ENCODE measurements at regions not wholly inside any gene's neighbourhood (a gene's known extent, or its start where the extent isn't known, plus 50 kb on each side); places are given as distances from the start of the nearest gene placed in this dataset.

DNA sequence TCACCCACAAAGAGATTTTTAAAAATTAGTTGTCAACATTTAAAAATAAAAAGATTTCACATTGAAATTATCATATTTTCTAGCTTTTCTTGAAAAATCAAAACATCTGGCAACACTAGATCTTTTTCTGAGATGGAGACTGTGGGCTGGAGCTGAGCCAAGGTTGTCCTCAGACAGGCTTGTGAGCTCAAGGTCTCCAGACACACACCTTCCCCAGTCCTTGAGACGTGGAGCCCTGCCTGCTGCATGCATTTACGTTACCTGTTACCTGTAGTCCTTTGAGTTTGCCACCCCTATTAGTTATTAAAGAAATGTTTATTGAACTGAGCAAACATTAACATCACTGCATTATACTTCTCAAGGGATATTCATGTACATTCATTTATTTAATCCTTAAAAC, 87.5 kb upstream of the TLE1 start:
- H3K36me3 ChIP-seq (ENCODE audit: control insufficient read depth in 2 of 2, extremely low read depth in 1 of 2, insufficient read depth in 2 of 2, low read length in 2 of 2), result no peaks in the 10 kb centered on the region
- CTCF ChIA-PET, result no interaction called here
- no peak overlapping the region for H3K27ac ChIP-seq (ENCODE audit: insufficient read depth, low read depth, low read length)
- H3K9me1 ChIP-seq (replicated peaks; ENCODE audit: control insufficient read depth, extremely low read depth, insufficient read depth, low read length), result no peaks in the 10 kb centered on the region
- TF ChIP-seq JUN (IDR thresholded peaks at IDR 0.05; ENCODE audit: borderline replicate concordance, insufficient read depth, insufficient read length, low read depth) (no peak), MYC (IDR thresholded peaks at IDR 0.05; ENCODE audit: low read depth, low read length) (no peak), EZH2 (IDR thresholded peaks at IDR 0.05; ENCODE audit: borderline replicate concordance, low read depth, low read length, severe bottlenecking) (no peak), POLR2A (IDR thresholded peaks at IDR 0.05; ENCODE audit: low read depth, low read length) (no peak), FOS (IDR thresholded peaks at IDR 0.05; ENCODE audit: borderline replicate concordance, insufficient read depth, low read length) (no peak), GATA2 (IDR thresholded peaks at IDR 0.05; ENCODE audit: insufficient read depth, insufficient read length, low read depth, low read length) (no peak), POLR2AphosphoS5 (IDR thresholded peaks at IDR 0.05; ENCODE audit: insufficient read depth, low read depth, low read length) (no peak)
- TF ChIP-seq, protein P1, sequence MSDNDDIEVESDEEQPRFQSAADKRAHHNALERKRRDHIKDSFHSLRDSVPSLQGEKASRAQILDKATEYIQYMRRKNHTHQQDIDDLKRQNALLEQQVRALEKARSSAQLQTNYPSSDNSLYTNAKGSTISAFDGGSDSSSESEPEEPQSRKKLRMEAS (IDR thresholded peaks at IDR 0.05; ENCODE audit: insufficient read depth, insufficient read length), result no peak
- TF ChIP-seq, protein P2, sequence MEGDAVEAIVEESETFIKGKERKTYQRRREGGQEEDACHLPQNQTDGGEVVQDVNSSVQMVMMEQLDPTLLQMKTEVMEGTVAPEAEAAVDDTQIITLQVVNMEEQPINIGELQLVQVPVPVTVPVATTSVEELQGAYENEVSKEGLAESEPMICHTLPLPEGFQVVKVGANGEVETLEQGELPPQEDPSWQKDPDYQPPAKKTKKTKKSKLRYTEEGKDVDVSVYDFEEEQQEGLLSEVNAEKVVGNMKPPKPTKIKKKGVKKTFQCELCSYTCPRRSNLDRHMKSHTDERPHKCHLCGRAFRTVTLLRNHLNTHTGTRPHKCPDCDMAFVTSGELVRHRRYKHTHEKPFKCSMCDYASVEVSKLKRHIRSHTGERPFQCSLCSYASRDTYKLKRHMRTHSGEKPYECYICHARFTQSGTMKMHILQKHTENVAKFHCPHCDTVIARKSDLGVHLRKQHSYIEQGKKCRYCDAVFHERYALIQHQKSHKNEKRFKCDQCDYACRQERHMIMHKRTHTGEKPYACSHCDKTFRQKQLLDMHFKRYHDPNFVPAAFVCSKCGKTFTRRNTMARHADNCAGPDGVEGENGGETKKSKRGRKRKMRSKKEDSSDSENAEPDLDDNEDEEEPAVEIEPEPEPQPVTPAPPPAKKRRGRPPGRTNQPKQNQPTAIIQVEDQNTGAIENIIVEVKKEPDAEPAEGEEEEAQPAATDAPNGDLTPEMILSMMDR (IDR thresholded peaks at IDR 0.05; ENCODE audit: extremely low read depth in 1 of 2, insufficient read depth in 1 of 2, low read depth in 1 of 2, low read length in 2 of 2), result no peak
- H3K79me2 ChIP-seq (ENCODE audit: control insufficient read depth, insufficient read depth, low read length), result no peaks in the 10 kb centered on the region
- intact Hi-C loops (cut with micrococcal nuclease), result no loop called here
- H2AFZ ChIP-seq (ENCODE audit: low read depth, low read length), result no peak overlapping the region
- no peak overlapping the region for H3K4me3 ChIP-seq (replicated peaks in 1 of 3; ENCODE audit: insufficient read depth in 1 of 3, low read depth in 1 of 3, low read length in 3 of 3)
- BruUV-seq (replicated peaks), result no TSS peak
- dilution Hi-C loops (cut with MboI; ENCODE audit: extremely low pct_ligation_motif_present, low sequenced_read_pairs), result no loop called here
- DNase-seq (ENCODE audit: low read depth, low spot score) (no peak), FAIRE-seq (no peak)
- no peaks in the 10 kb centered on the region for H3K9me3 ChIP-seq (replicated peaks; ENCODE audit: control insufficient read depth, insufficient read depth, low read length)
- no peak overlapping the region for H3K4me2 ChIP-seq (ENCODE audit: insufficient read depth, low read length)
- POLR2A ChIA-PET, result no interaction called here
- no peak overlapping the region for H3K9ac ChIP-seq (replicated peaks; ENCODE audit: extremely low read depth, insufficient read depth, low read length)
- no peaks in the 10 kb centered on the region for H4K20me1 ChIP-seq (replicated peaks; ENCODE audit: control insufficient read depth, extremely low read depth, insufficient read depth, low read length)
- H3K27me3 ChIP-seq (ENCODE audit: control insufficient read depth in 2 of 2, insufficient read depth in 2 of 2, low read length in 2 of 2), result no peaks in the 10 kb centered on the region
- H3K4me1 ChIP-seq (ENCODE audit: control insufficient read depth, extremely low read depth, insufficient read depth, low read length), result peaks cover 3% of the 10 kb centered on the region

Measured in endothelial cell of umbilical vein (primary cell).